ENCODE measurements at regions not wholly inside any gene's neighbourhood (a gene's known extent, or its start where the extent isn't known, plus 50 kb on each side); places are given as distances from the start of the nearest gene placed in this dataset.
"Not testable (repeated sequence)": the region's sequence is repeated elsewhere in the genome, so short reads cannot be mapped to it uniquely, and the experiment has no call there.

DNA sequence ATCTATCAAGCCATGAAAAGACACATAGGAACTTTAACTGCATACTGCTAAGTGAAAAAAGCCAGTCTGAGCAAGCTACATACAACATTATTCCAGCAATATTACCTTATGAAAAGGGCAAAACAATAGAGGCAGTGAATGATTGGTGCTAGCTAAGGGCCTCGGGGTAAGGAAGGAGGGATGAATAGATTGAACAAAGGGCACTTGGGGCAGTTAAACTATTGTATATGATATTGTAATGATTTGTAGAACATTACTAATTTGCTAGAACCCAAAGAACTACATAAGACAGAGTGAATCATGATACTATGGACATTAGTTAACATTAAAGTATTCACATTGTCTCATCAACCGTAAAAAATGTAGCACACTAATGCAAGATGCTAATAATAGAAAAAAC is 218.3 kb downstream of the FBXO4 start:
- no peak for ATAC-seq
- Mint-ChIP-seq H3K9me3 (peaks cover 3% of the 10 kb centered on the region), H3K27me3 (no peaks in the 10 kb centered on the region), H3K4me3 (no peak overlapping the region), H3K27ac (no peak overlapping the region), H3K36me3 (no peaks in the 10 kb centered on the region), H3K4me1 (no peaks in the 10 kb centered on the region)

- Mint-ChIP-seq H3K27me3 (no peaks in the 10 kb centered on the region), H3K36me3 (no peaks in the 10 kb centered on the region), H3K4me3 (no peak overlapping the region), H3K27ac (no peak overlapping the region), H3K4me1 (no peaks in the 10 kb centered on the region), H3K9me3 (peaks cover 23% of the 10 kb centered on the region)
- ATAC-seq = no peak
These were observed 223.7 kb downstream of the FBXO4 start for GRCh38 chr5:42148813-42149212.

DNA sequence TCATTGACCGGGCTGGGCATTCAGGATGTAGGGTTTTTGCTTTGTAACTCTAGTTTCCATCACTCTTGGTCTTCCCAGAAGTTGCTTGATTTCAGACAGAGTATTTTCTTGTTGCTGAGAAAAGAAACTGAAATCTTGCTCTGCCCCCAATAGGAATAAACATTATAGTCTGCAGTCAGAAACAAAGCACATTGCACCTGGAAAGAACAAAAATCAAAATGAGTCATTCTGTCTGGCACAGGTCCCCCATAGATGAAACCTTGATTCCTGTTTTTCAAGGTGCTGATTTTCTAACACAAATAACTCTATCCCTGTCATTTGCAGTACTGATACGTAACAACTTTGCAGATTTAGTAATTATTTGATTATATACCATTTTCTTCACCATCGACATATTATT is 232.1 kb downstream of the FBXO4 start:
- Mint-ChIP-seq H3K4me3 (no peak overlapping the region), H3K9me3 (no peaks in the 10 kb centered on the region)
- no peak for ATAC-seq

GRCh38 chr5:42163083-42163482 is 238.0 kb downstream of the FBXO4 start:
- Mint-ChIP-seq H3K4me3 (no peak overlapping the region), H3K27ac (no peak overlapping the region)
- ATAC-seq = no peak

More for the DNA sequence above, 232.1 kb downstream of the FBXO4 start:
- H3K36me3 Mint-ChIP-seq = no peaks in the 10 kb centered on the region
- no peak overlapping the region for H3K27ac Mint-ChIP-seq
- no peaks in the 10 kb centered on the region for H3K27me3 Mint-ChIP-seq
- no peaks in the 10 kb centered on the region for H3K4me1 Mint-ChIP-seq

DNA sequence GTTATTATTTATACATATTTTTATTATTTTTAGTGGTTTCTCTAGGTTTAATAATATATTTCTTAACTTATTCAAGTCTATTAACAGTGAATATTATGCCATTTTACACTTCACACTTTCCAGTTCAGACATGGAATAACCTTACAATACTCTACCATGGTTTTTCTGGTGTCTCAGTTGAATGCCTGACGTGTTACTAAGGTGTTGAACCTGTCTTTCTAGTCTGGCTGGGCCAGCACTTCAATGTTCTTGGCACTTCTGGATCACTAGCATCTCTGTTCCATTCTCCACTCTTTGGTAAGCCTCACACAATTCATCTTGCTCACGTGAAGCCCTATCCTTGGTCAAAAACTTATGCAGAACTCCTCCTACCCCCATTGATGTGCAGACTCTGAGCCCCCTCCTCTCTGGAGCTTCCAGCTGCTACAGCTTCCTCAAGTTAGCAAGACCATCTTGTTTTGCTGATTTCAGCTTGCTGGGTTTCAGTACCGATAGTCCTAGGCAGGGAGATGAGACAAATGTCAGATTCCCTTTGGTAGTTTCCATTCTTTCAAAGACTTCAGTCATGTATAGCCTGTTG is 243.1 kb downstream of the FBXO4 start:
- Mint-ChIP-seq H3K36me3 (no peaks in the 10 kb centered on the region), H3K4me3 (no peak overlapping the region), H3K9me3 (no peaks in the 10 kb centered on the region), H3K27me3 (no peaks in the 10 kb centered on the region), H3K4me1 (no peaks in the 10 kb centered on the region), H3K27ac (no peak overlapping the region)
- no peak for ATAC-seq

More at GRCh38 chr5:42163083-42163482, 238.0 kb downstream of the FBXO4 start:
- Mint-ChIP-seq H3K4me1 (no peaks in the 10 kb centered on the region), H3K27me3 (no peaks in the 10 kb centered on the region), H3K9me3 (no peaks in the 10 kb centered on the region), H3K36me3 (no peaks in the 10 kb centered on the region)

DNA sequence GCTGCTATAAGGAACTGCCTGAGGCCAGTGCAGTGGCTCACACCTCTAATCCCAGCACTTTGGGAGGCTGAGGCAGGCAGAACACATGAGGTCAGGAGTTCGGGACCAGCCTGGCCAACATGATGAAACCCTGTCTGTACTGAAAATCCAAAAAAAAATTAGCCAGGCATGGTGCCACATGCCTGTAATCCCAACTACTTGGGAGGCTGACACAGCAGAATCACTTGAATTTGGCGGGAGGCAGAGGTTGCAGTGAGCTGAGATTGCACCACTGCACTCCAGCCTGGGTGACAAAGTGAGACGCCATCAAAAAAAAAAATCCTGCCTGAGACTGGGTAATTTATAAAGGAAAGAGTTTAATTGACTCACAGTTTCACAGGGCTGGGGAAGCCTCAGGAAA is 247.1 kb upstream of the GHR start:
- H3K27me3 Mint-ChIP-seq, H3K4me3 Mint-ChIP-seq, H3K36me3 Mint-ChIP-seq, H3K4me1 Mint-ChIP-seq, ATAC-seq, H3K27ac Mint-ChIP-seq: not testable (repeated sequence)
- H3K9me3 Mint-ChIP-seq = peaks cover 14% of the 10 kb centered on the region

- not testable (repeated sequence) for H3K4me3 Mint-ChIP-seq, ATAC-seq
These were observed 243.4 kb upstream of the GHR start for GRCh38 chr5:42179843-42180242.

GRCh38 chr5:42216904-42217303 is 206.3 kb upstream of the GHR start:
- no peaks in the 10 kb centered on the region for H3K27me3 Mint-ChIP-seq
- H3K4me1 Mint-ChIP-seq = no peaks in the 10 kb centered on the region
- no peak overlapping the region for H3K27ac Mint-ChIP-seq
- H3K9me3 Mint-ChIP-seq = peaks cover 3% of the 10 kb centered on the region
- H3K4me3 Mint-ChIP-seq = no peak overlapping the region
- H3K36me3 Mint-ChIP-seq = no peaks in the 10 kb centered on the region
- ATAC-seq = no peak

More at GRCh38 chr5:42179843-42180242, 243.4 kb upstream of the GHR start:
- H3K36me3 Mint-ChIP-seq, H3K27me3 Mint-ChIP-seq, H3K4me1 Mint-ChIP-seq, H3K27ac Mint-ChIP-seq: not testable (repeated sequence)
- peaks cover 11% of the 10 kb centered on the region for H3K9me3 Mint-ChIP-seq

DNA sequence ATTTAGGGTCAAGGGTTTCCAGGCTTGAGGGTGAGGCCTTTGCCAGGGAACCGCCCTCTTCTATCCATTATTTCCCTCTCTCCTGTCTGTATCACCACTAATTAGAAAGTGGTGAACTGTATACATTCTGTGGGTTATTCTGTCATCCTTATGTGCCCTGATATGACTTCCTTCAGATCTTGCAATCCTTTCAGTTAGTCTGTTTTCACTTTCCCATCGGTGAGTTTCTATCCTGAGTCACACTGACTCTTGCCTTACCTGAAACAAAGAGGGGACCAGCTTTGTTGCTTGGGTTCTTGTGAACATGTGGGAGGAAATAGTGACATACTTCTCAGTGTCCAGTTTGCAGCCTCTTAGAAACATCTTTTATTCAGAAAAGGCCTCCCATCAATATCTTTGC is 205.4 kb upstream of the GHR start:
- Mint-ChIP-seq H3K36me3 (no peaks in the 10 kb centered on the region), H3K27me3 (no peaks in the 10 kb centered on the region), H3K4me3 (no peak overlapping the region), H3K4me1 (no peaks in the 10 kb centered on the region), H3K27ac (no peak overlapping the region), H3K9me3 (peaks cover 1% of the 10 kb centered on the region)
- ATAC-seq = no peak

DNA sequence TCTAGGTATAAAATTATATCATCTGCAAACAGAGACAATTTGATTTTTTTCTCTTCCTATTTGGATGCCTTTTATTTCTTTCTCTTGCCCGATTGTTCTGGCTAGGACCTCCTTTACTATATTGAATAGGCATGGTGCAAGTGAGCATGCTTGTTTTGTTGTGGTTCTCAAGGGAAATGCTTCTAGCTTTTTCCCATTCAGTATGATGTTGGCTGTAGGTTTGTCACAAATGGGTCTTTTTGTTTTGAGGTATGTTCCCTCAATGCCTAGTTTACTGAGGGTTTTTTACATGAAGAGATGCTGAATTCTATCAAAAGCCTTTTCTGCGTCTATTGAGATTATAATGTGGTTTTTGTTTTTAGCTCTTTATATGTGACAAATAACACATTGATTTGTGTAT is 198.2 kb upstream of the GHR start:
- H3K4me3 Mint-ChIP-seq = no peak overlapping the region
- no peak overlapping the region for H3K27ac Mint-ChIP-seq
- no peak for ATAC-seq
- no peaks in the 10 kb centered on the region for H3K27me3 Mint-ChIP-seq
- no peaks in the 10 kb centered on the region for H3K9me3 Mint-ChIP-seq
- no peaks in the 10 kb centered on the region for H3K4me1 Mint-ChIP-seq
- H3K36me3 Mint-ChIP-seq = no peaks in the 10 kb centered on the region

GRCh38 chr5:42228279-42228678 is 195.0 kb upstream of the GHR start:
- no peak overlapping the region for H3K27ac Mint-ChIP-seq
- no peak overlapping the region for H3K4me3 Mint-ChIP-seq
- no peaks in the 10 kb centered on the region for H3K36me3 Mint-ChIP-seq
- no peaks in the 10 kb centered on the region for H3K4me1 Mint-ChIP-seq
- no peaks in the 10 kb centered on the region for H3K27me3 Mint-ChIP-seq
- no peaks in the 10 kb centered on the region for H3K9me3 Mint-ChIP-seq
- ATAC-seq = no peak

DNA sequence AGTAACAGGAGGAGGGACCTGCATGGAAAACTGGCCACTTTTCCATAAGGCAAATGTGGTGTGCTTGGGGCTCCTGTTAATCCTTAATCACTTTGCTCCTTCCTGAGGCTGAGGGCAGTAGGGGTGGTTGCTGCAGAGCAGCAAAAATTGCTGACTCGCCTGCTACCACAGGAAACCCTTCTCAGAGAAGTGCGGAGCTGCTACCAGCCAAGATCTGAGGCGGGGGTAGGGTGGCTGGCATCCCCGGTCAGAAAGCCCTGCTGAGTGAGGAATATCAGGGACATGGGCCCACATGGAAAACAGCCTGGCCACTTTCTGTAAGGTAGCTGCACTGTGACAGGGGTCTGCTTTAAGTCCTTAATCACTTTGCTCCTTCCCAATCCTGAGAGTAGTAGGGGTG is 192.4 kb upstream of the GHR start:
- Mint-ChIP-seq H3K36me3 (no peaks in the 10 kb centered on the region), H3K9me3 (no peaks in the 10 kb centered on the region), H3K27me3 (no peaks in the 10 kb centered on the region), H3K4me3 (no peak overlapping the region), H3K27ac (no peak overlapping the region), H3K4me1 (no peaks in the 10 kb centered on the region)
- no peak for ATAC-seq

DNA sequence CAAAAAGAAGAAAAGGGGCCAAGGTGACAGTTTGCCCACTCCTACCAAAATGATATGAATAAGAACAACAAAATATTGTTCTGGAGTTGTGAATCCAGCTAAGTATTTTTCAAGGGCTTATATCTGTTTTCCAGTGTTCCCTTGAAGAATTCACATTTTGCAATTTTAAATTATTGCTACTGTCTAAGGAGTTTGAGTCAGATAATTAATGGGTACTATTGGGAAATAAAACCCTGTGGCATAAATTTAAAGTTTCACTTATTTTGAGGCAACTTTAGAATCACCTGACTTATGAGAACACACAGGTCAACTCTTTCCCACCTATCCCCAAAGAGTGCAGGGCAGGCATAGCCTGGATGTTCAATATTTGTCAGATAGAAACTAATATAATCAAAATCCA is 188.0 kb upstream of the GHR start:
- Mint-ChIP-seq H3K27ac (no peak overlapping the region), H3K4me3 (no peak overlapping the region), H3K27me3 (no peaks in the 10 kb centered on the region), H3K4me1 (no peaks in the 10 kb centered on the region), H3K9me3 (no peaks in the 10 kb centered on the region), H3K36me3 (no peaks in the 10 kb centered on the region)
- no peak for ATAC-seq

- H3K27ac Mint-ChIP-seq = no peak overlapping the region
- no peak for ATAC-seq
- H3K27me3 Mint-ChIP-seq = no peaks in the 10 kb centered on the region
- no peaks in the 10 kb centered on the region for H3K4me1 Mint-ChIP-seq
- no peaks in the 10 kb centered on the region for H3K36me3 Mint-ChIP-seq
- H3K9me3 Mint-ChIP-seq = no peaks in the 10 kb centered on the region
- H3K4me3 Mint-ChIP-seq = no peak overlapping the region
These were observed 187.4 kb upstream of the GHR start for GRCh38 chr5:42235837-42236236.

- H3K4me3 Mint-ChIP-seq = no peak overlapping the region
- no peaks in the 10 kb centered on the region for H3K9me3 Mint-ChIP-seq
- no peak for ATAC-seq
- H3K27ac Mint-ChIP-seq = no peak overlapping the region
- H3K4me1 Mint-ChIP-seq = no peaks in the 10 kb centered on the region
- H3K27me3 Mint-ChIP-seq = no peaks in the 10 kb centered on the region
- no peaks in the 10 kb centered on the region for H3K36me3 Mint-ChIP-seq
These were observed 181.6 kb upstream of the GHR start for GRCh38 chr5:42241636-42242035.

DNA sequence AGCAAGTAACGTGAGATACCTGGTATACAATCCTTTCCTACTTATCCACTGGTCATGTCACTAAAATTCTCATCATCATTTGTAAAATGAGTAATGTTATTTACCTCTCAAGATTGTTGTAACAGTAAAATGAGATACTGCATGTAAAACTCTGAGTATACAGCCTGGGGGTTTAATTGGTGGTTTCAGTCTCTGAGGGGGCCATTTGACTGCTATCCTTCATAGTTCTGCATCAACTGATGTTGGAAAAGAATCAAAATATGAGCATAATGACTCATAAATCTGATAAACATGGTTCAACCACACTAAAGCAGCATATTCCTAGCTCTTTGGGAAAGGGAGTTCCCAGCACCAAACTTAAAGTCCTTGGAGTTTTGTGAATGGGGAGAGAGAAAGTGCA is 181.0 kb upstream of the GHR start:
- H3K4me1 Mint-ChIP-seq = no peaks in the 10 kb centered on the region
- no peak overlapping the region for H3K4me3 Mint-ChIP-seq
- H3K27me3 Mint-ChIP-seq = no peaks in the 10 kb centered on the region
- H3K36me3 Mint-ChIP-seq = no peaks in the 10 kb centered on the region
- no peaks in the 10 kb centered on the region for H3K9me3 Mint-ChIP-seq
- no peak overlapping the region for H3K27ac Mint-ChIP-seq
- no peak for ATAC-seq
